Stimulated activated memory B cell treated with anti-CD40 and anti-IgM and Interleukin-4, amounts not matched to agents 10 μg/mL and 1 μg/mL and 100 μg/mL, for 72 hours (primary cell): ENCODE measurements at regions not wholly inside any gene's neighbourhood (a gene's known extent, or its start where the extent isn't known, plus 50 kb on each side); places are given as distances from the start of the nearest gene placed in this dataset.

Experiments
- ATAC-seq: fragments of 150-1000 bp; cut with Tn5 transposase; 2 replicates; pipeline ENCODE4 v1.10.0; 2021
- H3K27ac Mint-ChIP-seq: one replicate; pipeline ENCODE4 v1.8.0; 2022; ENCODE audit warnings: mild to moderate bottlenecking, mixed read lengths
- H3K27me3 Mint-ChIP-seq: one replicate; pipeline ENCODE4 v1.8.0; 2022; ENCODE audit warnings: mixed read lengths
- H3K36me3 Mint-ChIP-seq: one replicate; pipeline ENCODE4 v1.8.0; 2022; ENCODE audit warnings: mixed read lengths
- H3K4me1 Mint-ChIP-seq: one replicate; pipeline ENCODE4 v1.8.0; 2022; ENCODE audit warnings: mixed read lengths
- H3K4me3 Mint-ChIP-seq: one replicate; pipeline ENCODE4 v1.8.0; 2022; ENCODE audit warnings: mild to moderate bottlenecking, moderate library complexity, mixed read lengths
- H3K9me3 Mint-ChIP-seq: one replicate; pipeline ENCODE4 v1.8.0; 2022; ENCODE audit warnings: mixed read lengths

DNA sequence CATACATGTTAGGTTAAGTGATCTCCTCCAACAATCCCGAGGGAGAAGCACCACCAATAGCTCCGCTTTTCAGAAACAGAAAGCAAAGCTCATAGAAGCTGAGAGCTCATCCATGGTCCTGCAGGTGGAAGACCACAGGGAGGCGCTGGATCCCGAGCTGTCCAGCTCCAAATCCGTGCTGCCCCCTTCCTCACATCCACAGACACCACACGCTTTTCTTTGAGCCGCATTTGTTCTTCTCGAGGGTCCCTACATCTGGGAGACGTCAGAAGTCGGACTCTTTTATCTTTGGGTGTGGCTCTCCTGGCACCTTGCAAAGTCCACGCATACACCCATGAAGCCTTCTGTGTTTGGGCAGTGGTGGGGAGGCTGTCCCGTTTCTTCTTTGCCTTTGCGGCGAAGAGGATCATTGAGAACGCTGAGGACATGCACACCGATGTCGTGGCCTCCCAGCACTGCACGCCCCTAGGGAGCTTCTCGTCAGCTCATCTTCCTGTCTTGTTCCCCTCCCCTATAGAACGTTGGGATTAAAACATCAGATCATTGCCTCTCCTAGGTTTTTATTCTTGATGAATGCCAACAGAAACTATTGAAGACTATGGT, 184.8 kb downstream of the TEX29 start:
- H3K27ac Mint-ChIP-seq: no peak overlapping the region
- no peak for ATAC-seq
- no peaks in the 10 kb centered on the region for H3K4me1 Mint-ChIP-seq
- peaks cover 7% of the 10 kb centered on the region for H3K27me3 Mint-ChIP-seq
- no peak overlapping the region for H3K4me3 Mint-ChIP-seq
- no peaks in the 10 kb centered on the region for H3K36me3 Mint-ChIP-seq
- peaks cover 3% of the 10 kb centered on the region for H3K9me3 Mint-ChIP-seq

DNA sequence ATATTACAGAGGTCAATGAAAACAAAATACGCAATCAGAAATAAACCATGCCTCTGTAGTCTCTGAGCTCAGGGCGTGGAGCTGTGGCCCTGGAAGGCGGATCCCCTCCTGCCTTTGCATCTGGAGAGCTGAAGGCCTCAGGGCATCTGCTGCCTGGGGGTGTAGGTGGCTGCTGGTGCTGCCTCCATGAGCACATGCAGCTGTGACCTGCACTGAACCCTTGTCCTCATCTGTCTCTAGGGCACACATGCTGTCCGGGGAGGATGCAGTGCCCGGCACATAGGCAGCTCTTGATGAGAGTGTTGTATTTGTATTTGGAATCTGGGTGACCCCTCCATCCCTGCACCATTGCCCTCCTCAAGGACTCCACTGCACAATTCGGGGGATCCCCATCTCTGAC, 185.7 kb downstream of the TEX29 start:
- Mint-ChIP-seq H3K4me1 (no peaks in the 10 kb centered on the region), H3K4me3 (no peak overlapping the region), H3K27me3 (peaks cover 7% of the 10 kb centered on the region), H3K9me3 (peaks cover 4% of the 10 kb centered on the region), H3K27ac (no peak overlapping the region), H3K36me3 (no peaks in the 10 kb centered on the region)
- ATAC-seq: no peak

DNA sequence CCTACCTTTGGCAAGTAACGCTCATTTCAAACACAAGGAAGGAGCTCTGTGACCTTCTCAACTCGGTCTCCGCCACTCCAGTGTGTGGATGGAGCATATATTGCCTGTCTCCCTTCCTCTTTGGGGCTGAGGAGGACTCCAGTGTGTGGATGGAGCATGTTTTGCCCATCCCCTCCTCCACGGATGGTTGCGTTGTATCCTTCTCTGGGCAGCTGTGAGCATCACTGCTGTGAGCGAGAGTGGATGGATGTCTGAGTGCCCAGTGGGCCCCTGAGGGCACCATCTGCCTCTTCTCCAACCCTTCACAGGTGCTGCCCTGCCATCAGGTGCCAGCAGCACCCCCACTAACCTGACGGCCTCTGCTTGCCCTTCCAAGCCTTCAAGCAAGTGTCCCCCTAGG, 186.2 kb downstream of the TEX29 start:
- no peaks in the 10 kb centered on the region for H3K36me3 Mint-ChIP-seq
- no peak overlapping the region for H3K27ac Mint-ChIP-seq
- no peak overlapping the region for H3K4me3 Mint-ChIP-seq
- H3K27me3 Mint-ChIP-seq: peaks cover 7% of the 10 kb centered on the region
- H3K9me3 Mint-ChIP-seq: peaks cover 7% of the 10 kb centered on the region
- ATAC-seq: no peak
- no peaks in the 10 kb centered on the region for H3K4me1 Mint-ChIP-seq

DNA sequence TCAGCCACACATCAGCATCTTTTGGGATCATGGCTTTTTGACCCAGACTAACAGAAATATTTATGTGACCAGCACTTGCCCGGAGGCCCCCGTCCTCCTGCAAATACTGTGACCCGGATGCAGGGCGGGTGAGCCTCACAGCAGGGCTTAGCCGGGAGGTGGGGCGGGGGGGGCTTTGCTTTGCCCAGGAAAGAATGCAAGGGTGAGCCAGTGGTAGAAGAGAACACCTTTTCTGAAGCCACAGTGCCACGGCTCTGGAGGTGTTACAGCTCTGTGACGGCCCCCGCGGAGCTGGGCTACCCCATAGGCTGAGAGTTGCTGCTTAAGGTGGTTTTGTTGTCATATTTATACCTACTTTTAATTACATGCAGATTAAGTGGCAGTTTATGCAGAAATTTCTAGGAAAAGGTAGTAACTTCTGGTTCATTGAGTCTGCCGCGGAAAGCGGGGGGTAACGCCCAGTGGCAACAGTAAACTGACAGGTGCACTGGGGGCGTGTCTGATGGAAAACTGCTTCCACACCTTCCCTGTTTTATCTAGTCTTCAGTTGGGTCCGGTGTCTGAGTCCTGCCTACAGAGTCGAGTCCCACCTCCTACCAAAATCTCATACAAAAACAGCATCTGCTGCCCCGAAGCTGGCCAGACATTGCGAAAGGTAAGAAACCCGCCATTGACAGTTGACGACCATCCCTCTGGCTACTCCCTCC, 187.9 kb downstream of the TEX29 start:
- no peak overlapping the region for H3K4me3 Mint-ChIP-seq
- H3K4me1 Mint-ChIP-seq: no peaks in the 10 kb centered on the region
- H3K27me3 Mint-ChIP-seq: no peaks in the 10 kb centered on the region
- no peak overlapping the region for H3K27ac Mint-ChIP-seq
- H3K9me3 Mint-ChIP-seq: peaks cover 3% of the 10 kb centered on the region
- H3K36me3 Mint-ChIP-seq: no peaks in the 10 kb centered on the region
- no peak for ATAC-seq

DNA sequence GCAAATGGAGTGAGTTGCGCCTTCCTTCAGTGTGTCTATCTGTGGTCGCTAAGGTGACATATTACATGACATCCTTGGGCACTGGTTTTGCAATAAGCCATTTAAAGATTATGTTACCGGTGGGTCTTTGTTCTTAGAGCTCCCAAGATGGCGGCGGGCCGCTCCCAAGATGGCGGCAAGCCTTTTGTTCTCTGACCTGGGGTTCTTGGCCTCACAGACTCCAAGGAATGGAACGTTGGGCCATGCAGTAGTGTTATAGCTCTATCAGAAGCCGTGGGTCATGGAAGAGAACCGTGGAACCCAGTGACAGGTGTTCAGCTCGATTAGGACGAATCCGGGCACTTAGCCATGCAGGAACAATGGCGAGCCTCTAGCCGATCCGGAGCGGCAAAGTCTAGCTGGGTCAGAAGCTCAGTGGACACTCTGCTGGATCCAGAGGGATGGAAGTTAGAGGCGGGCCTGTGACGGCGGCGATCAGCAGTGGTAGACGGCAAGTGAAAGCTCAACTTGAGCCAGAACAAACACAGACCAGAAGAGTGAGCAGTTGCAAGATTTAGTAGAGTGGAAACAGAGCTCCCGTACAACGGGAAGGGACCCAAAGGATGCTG, 188.6 kb downstream of the TEX29 start:
- no peak overlapping the region for H3K4me3 Mint-ChIP-seq
- H3K9me3 Mint-ChIP-seq: peaks cover 3% of the 10 kb centered on the region
- H3K4me1 Mint-ChIP-seq: no peaks in the 10 kb centered on the region
- no peak for ATAC-seq
- peaks cover under 1% of the 10 kb centered on the region for H3K27me3 Mint-ChIP-seq
- H3K36me3 Mint-ChIP-seq: no peaks in the 10 kb centered on the region
- H3K27ac Mint-ChIP-seq: no peak overlapping the region

DNA sequence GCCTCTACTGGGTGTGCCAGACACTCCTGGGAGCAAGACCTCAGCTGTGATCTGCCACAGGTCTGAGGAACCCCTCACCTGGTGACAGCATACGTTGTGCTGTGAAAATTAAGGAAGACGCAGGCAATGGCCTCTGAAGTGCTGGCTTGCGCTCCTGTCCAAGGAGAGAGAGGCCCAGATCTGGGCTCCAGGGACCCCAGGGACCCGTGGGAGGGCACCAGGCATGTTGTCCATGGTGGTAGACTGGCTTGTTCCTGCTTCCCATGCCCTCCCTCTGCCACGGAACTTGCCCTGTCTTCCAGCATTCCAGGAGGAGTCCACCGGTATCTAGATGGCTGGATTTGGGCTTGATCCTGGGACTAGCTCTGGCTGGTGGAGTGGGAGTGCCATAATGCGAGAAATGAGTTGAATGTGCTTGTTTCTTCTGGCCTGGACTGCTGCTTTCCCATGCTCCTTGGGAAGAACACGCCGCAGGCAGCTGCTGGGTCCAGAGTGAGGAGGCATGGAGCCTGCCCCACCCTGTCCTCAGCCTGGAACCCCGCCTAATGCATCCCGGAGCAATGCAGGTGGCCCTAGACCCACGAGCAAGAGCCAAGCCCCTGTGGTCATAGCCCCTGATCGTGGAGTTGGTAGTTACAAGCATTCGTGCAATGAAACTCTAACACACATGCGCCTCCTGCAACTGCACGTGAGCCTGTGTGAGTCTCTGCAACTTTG, 190.2 kb downstream of the TEX29 start:
- H3K27ac Mint-ChIP-seq: no peak overlapping the region
- no peak overlapping the region for H3K4me3 Mint-ChIP-seq
- no peaks in the 10 kb centered on the region for H3K4me1 Mint-ChIP-seq
- no peak for ATAC-seq
- H3K9me3 Mint-ChIP-seq: peaks cover 3% of the 10 kb centered on the region
- H3K36me3 Mint-ChIP-seq: no peaks in the 10 kb centered on the region
- H3K27me3 Mint-ChIP-seq: peaks cover 16% of the 10 kb centered on the region

DNA sequence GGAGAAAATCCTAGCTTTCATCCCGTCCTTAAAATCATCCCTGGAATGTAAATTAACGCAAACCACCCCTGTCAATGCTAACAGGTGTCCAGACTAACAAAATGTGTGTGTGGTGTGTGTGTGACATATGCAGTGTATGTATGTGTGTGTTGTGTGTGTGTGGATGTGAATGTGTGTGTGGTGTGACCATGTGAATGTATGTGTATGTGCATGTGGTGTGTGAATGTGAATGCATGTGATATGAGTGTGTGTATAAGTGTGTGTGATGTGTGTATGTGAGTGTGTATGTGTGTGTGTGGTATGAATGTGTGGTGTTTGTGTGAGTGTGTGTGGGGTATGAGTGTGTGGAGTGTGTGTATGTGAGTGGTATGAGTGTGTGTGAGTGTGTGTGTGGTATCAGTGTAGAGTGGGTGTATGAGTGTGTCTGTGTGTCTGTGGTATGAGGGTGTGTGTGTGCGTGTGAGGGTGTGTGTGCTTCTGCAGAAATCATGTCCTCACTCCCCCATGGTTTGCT, 190.8 kb downstream of the TEX29 start:
- no peak overlapping the region for H3K27ac Mint-ChIP-seq
- ATAC-seq: peak; percentile 5
- H3K36me3 Mint-ChIP-seq: no peaks in the 10 kb centered on the region
- H3K27me3 Mint-ChIP-seq: peaks cover 16% of the 10 kb centered on the region
- H3K9me3 Mint-ChIP-seq: peaks cover 3% of the 10 kb centered on the region
- no peaks in the 10 kb centered on the region for H3K4me1 Mint-ChIP-seq
- H3K4me3 Mint-ChIP-seq: no peak overlapping the region

DNA sequence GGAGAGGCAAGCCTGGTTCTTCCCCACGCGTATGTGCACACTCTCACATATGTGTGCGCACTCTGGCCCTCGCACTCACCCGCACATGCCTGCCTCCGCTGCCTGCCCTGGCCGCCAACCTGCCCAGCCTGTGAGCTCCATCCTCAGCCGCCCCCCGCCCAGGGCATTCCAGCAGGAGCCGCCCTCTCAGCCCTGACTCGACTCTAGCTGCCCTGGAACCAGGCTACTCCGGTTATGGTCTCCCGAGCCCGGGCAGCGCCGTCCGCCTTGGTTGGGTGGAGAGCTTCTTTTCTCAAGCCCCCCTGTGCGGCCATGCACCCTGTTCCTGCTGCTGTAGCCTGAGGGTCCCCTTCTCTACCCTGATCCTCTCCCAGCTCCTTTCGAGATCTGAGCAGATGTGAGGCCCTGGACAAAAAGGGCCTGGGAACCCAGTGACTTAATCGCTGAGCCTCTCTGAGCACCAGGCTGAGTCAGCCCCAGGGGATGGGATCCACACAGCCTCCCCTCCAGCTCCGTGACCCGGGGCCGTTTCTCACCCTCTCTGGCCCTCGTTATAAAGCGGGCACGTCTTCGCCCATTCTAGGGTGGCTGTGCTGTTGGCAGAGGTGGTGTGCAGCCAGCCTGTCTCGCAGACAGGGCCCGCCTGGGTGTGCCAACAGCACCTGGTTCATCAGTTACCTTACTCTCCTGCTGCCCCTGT, 191.5 kb downstream of the TEX29 start:
- Mint-ChIP-seq H3K4me1 (no peaks in the 10 kb centered on the region), H3K4me3 (no peak overlapping the region), H3K36me3 (no peaks in the 10 kb centered on the region), H3K9me3 (peaks cover 3% of the 10 kb centered on the region), H3K27me3 (peaks cover 16% of the 10 kb centered on the region), H3K27ac (no peak overlapping the region)
- ATAC-seq: peak; percentile 9

DNA sequence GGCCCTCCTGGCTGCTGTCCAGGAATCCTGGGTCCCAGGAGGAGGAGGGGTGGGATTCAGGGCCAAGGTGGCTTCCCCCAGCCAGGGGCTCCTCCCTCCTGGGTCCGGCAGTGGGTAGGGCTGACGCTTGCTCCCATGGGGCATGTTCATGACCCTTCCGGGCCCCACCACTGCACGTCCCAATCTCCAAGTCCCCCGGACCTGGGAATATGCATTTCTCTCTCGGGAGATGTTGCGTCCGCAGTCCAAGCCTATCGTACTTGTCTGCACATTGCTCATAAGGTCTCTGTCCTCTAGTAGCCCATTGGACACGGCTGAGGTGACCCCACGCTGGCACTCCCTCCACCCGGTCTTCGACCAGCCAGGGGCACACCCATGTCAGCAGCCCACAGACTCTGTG, 192.3 kb downstream of the TEX29 start:
- ATAC-seq: no peak
- Mint-ChIP-seq H3K27me3 (peaks cover 16% of the 10 kb centered on the region), H3K27ac (no peak overlapping the region), H3K4me3 (no peak overlapping the region), H3K4me1 (no peaks in the 10 kb centered on the region), H3K36me3 (no peaks in the 10 kb centered on the region), H3K9me3 (peaks cover 3% of the 10 kb centered on the region)

DNA sequence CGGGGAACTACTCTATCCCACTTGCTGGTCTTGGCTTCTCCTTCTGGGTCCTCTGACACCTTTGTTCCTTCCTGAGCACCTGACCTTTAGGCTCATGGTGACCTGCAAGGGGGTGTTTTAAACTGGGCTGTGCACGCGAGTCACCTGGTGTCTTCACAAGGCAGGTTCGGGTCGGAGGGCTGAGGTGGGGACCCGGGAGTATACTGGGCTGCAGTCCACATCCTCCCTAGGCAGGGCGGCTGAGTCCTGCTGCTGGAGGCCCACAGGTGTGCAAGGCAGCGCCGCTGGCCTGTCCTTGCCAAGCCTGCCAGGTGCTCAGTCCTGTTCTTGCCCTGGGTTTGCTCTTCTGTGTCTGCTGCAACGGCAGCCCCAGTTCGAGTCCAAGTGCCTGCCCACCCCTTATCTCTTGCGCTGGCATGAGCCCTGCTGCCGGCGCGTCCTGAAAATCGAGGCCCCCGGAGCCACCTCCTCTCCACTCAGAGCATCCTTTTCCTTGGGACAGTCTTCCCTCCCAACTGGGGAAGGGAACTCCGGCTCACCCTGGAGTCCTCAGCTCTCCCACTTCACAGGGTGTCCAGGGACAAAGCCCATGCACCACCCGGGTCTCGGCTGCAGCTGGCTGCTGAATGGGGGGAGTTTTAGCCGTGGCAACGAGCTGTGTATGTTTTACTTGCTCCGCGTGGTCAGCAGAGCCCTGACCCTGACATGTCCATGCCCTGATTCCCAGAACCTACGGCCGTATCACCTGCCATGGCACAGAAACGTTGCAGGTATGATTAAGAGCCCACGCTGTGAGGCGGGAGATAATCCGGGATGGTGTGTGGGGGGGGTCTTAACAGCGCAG, 193.5 kb downstream of the TEX29 start:
- Mint-ChIP-seq H3K4me1 (no peaks in the 10 kb centered on the region), H3K27ac (no peak overlapping the region), H3K9me3 (peaks cover 3% of the 10 kb centered on the region), H3K36me3 (no peaks in the 10 kb centered on the region), H3K27me3 (peaks cover 16% of the 10 kb centered on the region), H3K4me3 (no peak overlapping the region)
- ATAC-seq: no peak

DNA sequence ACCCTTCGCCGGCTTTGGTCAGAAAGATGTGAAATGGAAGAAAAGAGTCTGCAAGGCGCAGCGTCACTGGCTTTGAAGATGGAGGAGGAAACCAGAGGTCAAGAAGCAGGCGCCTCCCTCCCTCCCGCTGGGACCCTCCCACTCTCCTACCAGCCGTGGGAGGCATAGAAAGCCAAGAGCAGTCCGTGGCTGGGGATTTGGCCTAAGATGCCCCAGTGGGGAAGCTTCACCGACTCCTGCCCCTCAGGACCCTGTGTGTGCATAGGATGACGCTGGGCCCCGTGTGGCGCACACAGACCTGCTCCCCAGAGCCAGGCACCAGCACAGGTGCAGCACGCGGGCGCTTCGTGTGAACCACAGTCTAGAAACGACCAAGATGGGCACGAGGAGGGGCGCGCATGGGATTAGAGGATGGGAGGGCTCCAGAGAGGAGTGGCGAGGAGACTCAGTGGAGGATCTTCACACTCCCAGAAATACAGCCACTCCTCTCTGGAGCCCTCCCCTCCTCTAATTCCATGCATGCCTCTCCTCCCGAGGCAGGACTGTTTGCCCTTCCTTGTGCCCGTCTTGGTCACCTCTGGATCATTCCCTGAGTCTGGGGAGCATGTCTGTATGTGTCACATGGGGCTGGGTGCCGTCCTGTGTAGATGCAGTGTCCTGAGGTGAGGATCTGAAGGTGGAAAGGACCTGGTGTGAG, 194.3 kb downstream of the TEX29 start:
- Mint-ChIP-seq H3K27ac (no peak overlapping the region), H3K9me3 (peaks cover 3% of the 10 kb centered on the region), H3K27me3 (peaks cover 16% of the 10 kb centered on the region), H3K4me3 (no peak overlapping the region), H3K4me1 (no peaks in the 10 kb centered on the region), H3K36me3 (no peaks in the 10 kb centered on the region)
- ATAC-seq: no peak

DNA sequence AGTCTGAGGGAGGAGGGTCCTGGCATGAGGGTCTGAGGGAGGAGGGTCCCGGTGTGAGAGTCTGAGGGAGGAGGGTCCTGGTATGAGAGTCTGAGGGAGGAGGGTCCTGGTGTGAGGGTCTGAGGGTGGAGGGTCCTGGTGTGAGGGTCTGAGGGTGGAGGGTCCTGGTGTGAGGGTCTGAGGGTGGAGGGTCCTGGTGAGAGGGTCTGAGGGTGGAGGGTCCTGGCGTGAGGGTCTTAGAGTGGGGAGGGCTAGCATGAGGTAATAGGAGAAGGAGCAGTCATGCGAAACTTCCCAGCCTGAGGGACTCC, 194.8 kb downstream of the TEX29 start:
- Mint-ChIP-seq H3K9me3 (peaks cover 3% of the 10 kb centered on the region), H3K27ac (no peak overlapping the region), H3K27me3 (peaks cover 16% of the 10 kb centered on the region), H3K4me1 (no peaks in the 10 kb centered on the region), H3K36me3 (no peaks in the 10 kb centered on the region), H3K4me3 (no peak overlapping the region)
- no peak for ATAC-seq

DNA sequence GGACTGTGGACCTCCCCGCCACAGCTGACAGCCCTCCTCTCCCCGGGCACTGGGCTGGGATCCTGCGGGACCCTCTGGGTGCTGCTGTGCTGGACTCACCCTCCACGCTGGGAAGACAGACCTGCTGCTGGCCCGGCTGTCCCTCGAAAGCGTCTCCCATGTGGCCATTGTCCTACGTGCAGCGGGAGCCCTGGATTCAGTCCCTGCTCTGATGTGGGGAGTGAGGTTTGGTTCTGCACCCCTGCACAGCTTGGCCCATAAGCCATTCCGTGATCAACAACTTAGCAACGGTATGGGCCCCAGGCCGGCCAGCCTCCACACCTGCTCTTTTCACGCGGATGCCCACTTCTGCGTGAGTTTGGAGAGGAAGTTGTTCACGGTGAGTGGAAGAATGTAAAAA, 195.2 kb downstream of the TEX29 start:
- no peak for ATAC-seq
- H3K9me3 Mint-ChIP-seq: peaks cover 3% of the 10 kb centered on the region
- H3K4me1 Mint-ChIP-seq: no peaks in the 10 kb centered on the region
- H3K27ac Mint-ChIP-seq: no peak overlapping the region
- H3K27me3 Mint-ChIP-seq: peaks cover 16% of the 10 kb centered on the region
- H3K4me3 Mint-ChIP-seq: no peak overlapping the region
- no peaks in the 10 kb centered on the region for H3K36me3 Mint-ChIP-seq
